H9 (cell line): ENCODE measurements at regions not wholly inside any gene's neighbourhood (a gene's known extent, or its start where the extent isn't known, plus 50 kb on each side); places are given as distances from the start of the nearest gene placed in this dataset.

Experiments used
- DNase-seq: peaks from one replicate; pipeline ENCODE4 v3.0.0-alpha.2; 2017
- H2AFZ ChIP-seq: one replicate; pipeline ENCODE4 v1.6.1; 2013; ENCODE audit warnings: mild to moderate bottlenecking, low read length, control low read depth, moderate library complexity
- H2AK5ac ChIP-seq: 2 replicates; pipeline ENCODE4 v1.6.1; 2013; ENCODE audit warnings: low read length, control low read depth, mixed read lengths; ENCODE audit not compliant: insufficient read length
- H2BK120ac ChIP-seq: one replicate; pipeline ENCODE4 v1.6.1; 2013; ENCODE audit warnings: low read depth, mild to moderate bottlenecking, low read length, control low read depth, inconsistent platforms; ENCODE audit not compliant: poor library complexity, severe bottlenecking
- H2BK12ac ChIP-seq: 2 replicates; pipeline ENCODE4 v1.6.1; 2013; ENCODE audit warnings: low read length, control low read depth, mixed read lengths, low read depth; ENCODE audit not compliant: insufficient read length
- H2BK15ac ChIP-seq: 2 replicates; pipeline ENCODE4 v1.6.1; 2013; ENCODE audit warnings: low read depth, low read length, control low read depth
- H2BK20ac ChIP-seq: one replicate; pipeline ENCODE4 v1.6.1; 2013; ENCODE audit warnings: low read depth, mild to moderate bottlenecking, low read length, control low read depth, inconsistent platforms; ENCODE audit not compliant: poor library complexity, severe bottlenecking
- H2BK5ac ChIP-seq: 2 replicates; pipeline ENCODE4 v1.6.1; 2013; ENCODE audit warnings: low read length, control low read depth, mixed read lengths; ENCODE audit not compliant: insufficient read length
- H3K14ac ChIP-seq: 2 replicates; pipeline ENCODE4 v1.6.1; 2013; ENCODE audit warnings: low read length, control low read depth; ENCODE audit not compliant: insufficient read depth
- H3K18ac ChIP-seq: 2 replicates; pipeline ENCODE4 v1.6.1; 2013; ENCODE audit warnings: low read depth, mild to moderate bottlenecking, mixed read lengths, low read length, control low read depth; ENCODE audit not compliant: insufficient read length
- H3K23ac ChIP-seq: 2 replicates; pipeline ENCODE4 v1.6.1; 2013; ENCODE audit warnings: low read length, control low read depth, mixed read lengths, low read depth; ENCODE audit not compliant: insufficient read length
- H3K23me2 ChIP-seq: 2 replicates; pipeline ENCODE4 v1.6.1; 2013; ENCODE audit warnings: low read depth, mild to moderate bottlenecking, mixed read lengths, low read length, control low read depth; ENCODE audit not compliant: insufficient read length, poor library complexity, severe bottlenecking
- H3K27ac ChIP-seq: 2 replicates; pipeline ENCODE4 v1.5.1; 2013; ENCODE audit warnings: low read length, control low read depth, mixed read lengths, low read depth; ENCODE audit not compliant: insufficient read length
- H3K27me3 ChIP-seq: 2 replicates; pipeline ENCODE4 v1.6.1; 2013; ENCODE audit warnings: low read length, control low read depth, inconsistent platforms; ENCODE audit not compliant: insufficient read depth
- H3K4ac ChIP-seq: 2 replicates; pipeline ENCODE4 v1.6.1; 2013; ENCODE audit warnings: low read depth, mild to moderate bottlenecking, control low read depth, inconsistent platforms, low read length, moderate library complexity
- H3K4me1 ChIP-seq: 2 replicates; pipeline ENCODE4 v1.6.1; 2013; ENCODE audit warnings: low read length, control low read depth, inconsistent platforms; ENCODE audit not compliant: insufficient read depth
- H3K4me2 ChIP-seq: 2 replicates; pipeline ENCODE4 v1.6.1; 2013; ENCODE audit warnings: low read length, control low read depth, mixed read lengths; ENCODE audit not compliant: insufficient read length, insufficient read depth
- H3K56ac ChIP-seq: 2 replicates; pipeline ENCODE4 v1.6.1; 2013; ENCODE audit warnings: low read depth, mild to moderate bottlenecking, mixed read lengths, low read length, control low read depth; ENCODE audit not compliant: insufficient read length
- H3K79me1 ChIP-seq: 2 replicates; pipeline ENCODE4 v1.6.1; 2013; ENCODE audit warnings: low read depth, mild to moderate bottlenecking, moderate library complexity, low read length, control low read depth, inconsistent platforms; ENCODE audit not compliant: insufficient read depth, poor library complexity, severe bottlenecking
- H3K79me2 ChIP-seq: 2 replicates; pipeline ENCODE4 v1.6.1; 2013; ENCODE audit warnings: low read length, control low read depth, inconsistent platforms; ENCODE audit not compliant: insufficient read depth
- H3K9ac ChIP-seq: 2 replicates; pipeline ENCODE4 v1.6.1; 2013; ENCODE audit warnings: low read length, control low read depth, mixed read lengths; ENCODE audit not compliant: insufficient read length; ENCODE audit errors: extremely low read depth
- H3K9me3 ChIP-seq: one replicate; pipeline ENCODE4 v1.6.1; 2013; ENCODE audit warnings: low read depth, low read length, inconsistent platforms; ENCODE audit not compliant: control insufficient read depth
- H3T11ph ChIP-seq: one replicate; pipeline ENCODE4 v1.6.1; 2013; ENCODE audit warnings: mild to moderate bottlenecking, low read length, control low read depth, inconsistent platforms
- H4K20me1 ChIP-seq: one replicate; pipeline ENCODE4 v1.6.1; 2013; ENCODE audit not compliant: control insufficient read depth, insufficient read length, insufficient read depth
- H4K5ac ChIP-seq: 2 replicates; pipeline ENCODE4 v1.6.1; 2013; ENCODE audit warnings: low read depth, mild to moderate bottlenecking, mixed read lengths, low read length, control low read depth; ENCODE audit not compliant: insufficient read length
- H4K8ac ChIP-seq: replicated peaks from 2 replicates; pipeline ENCODE4 v1.6.1; 2013; ENCODE audit warnings: low read length, control low read depth, mixed read lengths, low read depth; ENCODE audit not compliant: insufficient read length
- H4K91ac ChIP-seq: 2 replicates; pipeline ENCODE4 v1.6.1; 2013; ENCODE audit warnings: low read depth, mild to moderate bottlenecking, moderate library complexity, mixed read lengths, low read length, control low read depth; ENCODE audit not compliant: insufficient read length
- H3K27ac Mint-ChIP-seq, 3 experiments: 2 replicates in 2 of 3; 3 replicates in 1 of 3; pipeline ENCODE4 v1.8.0; 2020 to 2021; ENCODE audit warnings: mixed read lengths in 3 of 3, mild to moderate bottlenecking in 1 of 3, moderate library complexity in 1 of 3
- H3K27me3 Mint-ChIP-seq: 2 replicates; pipeline ENCODE4 v1.8.0; 2021; ENCODE audit warnings: low read depth, mild to moderate bottlenecking, moderate library complexity, mixed read lengths
- H3K36me3 Mint-ChIP-seq, 3 experiments: 2 replicates in 2 of 3; 3 replicates in 1 of 3; pipeline ENCODE4 v1.8.0; 2020 to 2021; ENCODE audit warnings: low read depth in 3 of 3, mixed read lengths in 3 of 3; ENCODE audit not compliant: insufficient read depth in 1 of 3
- H3K4me1 Mint-ChIP-seq, 2 experiments: 2 replicates each; pipeline ENCODE4 v1.8.0; 2020; ENCODE audit warnings: mixed read lengths in 2 of 2
- H3K4me3 Mint-ChIP-seq, 2 experiments: 2 replicates in 1 of 2; 3 replicates in 1 of 2; pipeline ENCODE4 v1.8.0; 2020 to 2021; ENCODE audit warnings: mild to moderate bottlenecking in 2 of 2, mixed read lengths in 2 of 2, moderate library complexity in 1 of 2
- H3K9me3 Mint-ChIP-seq, 2 experiments: 2 replicates in 1 of 2; 3 replicates in 1 of 2; pipeline ENCODE4 v1.8.0; 2020; ENCODE audit warnings: mild to moderate bottlenecking in 2 of 2, mixed read lengths in 2 of 2, moderate library complexity in 1 of 2
- CTCF ChIP-seq: fragments of 200-600 bp; sonication (generic); conservative IDR thresholded peaks from 3 replicates; pipeline ENCODE4 v1.8.0; 2021; ENCODE audit warnings: antibody characterized with exemption, mild to moderate bottlenecking
- WGBS: extraction: QIAGEN DNeasy Blood & Tissue Kit; methylation state at CpG from one replicate; pipeline ENCODE4 v1.1.7; 2013; ENCODE audit warnings: missing lambda C conversion rate, low lambda C conversion rate, mixed read lengths; ENCODE audit not compliant: insufficient read length; ENCODE audit errors: extremely low coverage; 5-methylcytosine and 5-hydroxymethylcytosine counted together

GRCh38 chr17:55986817-55987216 is 166.5 kb upstream of the ANKFN1 start:
- Histone ChIP-seq H4K5ac (no peak overlapping the region), H2AFZ (no peak overlapping the region), H3K23me2 (no peaks in the 10 kb centered on the region), H2BK20ac (no peak overlapping the region), H3K18ac (no peak overlapping the region), H3K4ac (no peak overlapping the region), H2BK15ac (no peak overlapping the region), H4K91ac (no peak overlapping the region), H3T11ph (no peak overlapping the region), H3K27ac (no peak overlapping the region), H4K8ac (no peak overlapping the region), H2BK120ac (no peak overlapping the region), H3K79me1 (no peaks in the 10 kb centered on the region), H3K27me3 (no peaks in the 10 kb centered on the region), H3K79me2 (no peaks in the 10 kb centered on the region), H3K4me2 (no peak overlapping the region), H2AK5ac (no peak overlapping the region), H2BK12ac (no peak overlapping the region), H3K9ac (no peak overlapping the region), H3K14ac (no peak overlapping the region), H3K23ac (no peak overlapping the region), H3K9me3 (no peaks in the 10 kb centered on the region), H4K20me1 (no peaks in the 10 kb centered on the region), H3K56ac (no peak overlapping the region), H2BK5ac (no peak overlapping the region), H3K4me1 (peaks cover 6% of the 10 kb centered on the region; the same call in 1 of the 2 replicates)
- Mint-ChIP-seq H3K27ac (no peak overlapping the region), H3K9me3 (peaks cover under 1 to 3% of the 10 kb centered on the region in 2 experiments; a peak in 4 of 5 replicates), H3K27me3 (peaks cover 2% of the 10 kb centered on the region; the same call in 1 of the 2 replicates), H3K36me3 (peaks cover 0 to 1% (median under 1%) of the 10 kb centered on the region in 3 experiments; a peak in 3 of 7 replicates), H3K4me1 (peaks cover 13 to 14% of the 10 kb centered on the region in 2 experiments), H3K4me3 (no peak overlapping the region)
- no peak for TF ChIP-seq CTCF
- no CpG with 5 or more reads among the region's 4 CpGs for WGBS
- DNase-seq, result no peak
